Stimulated activated CD4-positive, alpha-beta T cell treated with anti-CD3 and anti-CD28 coated beads, Interleukin-4, amount 100 ng/mL, for 1 hour (primary cell): ENCODE measurements at regions not wholly inside any gene's neighbourhood (a gene's known extent, or its start where the extent isn't known, plus 50 kb on each side); places are given as distances from the start of the nearest gene placed in this dataset.
"Not testable (repeated sequence)": the region's sequence is repeated elsewhere in the genome, so short reads cannot be mapped to it uniquely, and the experiment has no call there.

Experiments
- DNase-seq: peaks from one replicate; pipeline ENCODE4 v3.0.0-alpha.2; 2020

- no peak for DNase-seq
These were observed 545.1 kb upstream of the NR5A2 start for GRCh38 chr1:199482426-199482825.

DNA sequence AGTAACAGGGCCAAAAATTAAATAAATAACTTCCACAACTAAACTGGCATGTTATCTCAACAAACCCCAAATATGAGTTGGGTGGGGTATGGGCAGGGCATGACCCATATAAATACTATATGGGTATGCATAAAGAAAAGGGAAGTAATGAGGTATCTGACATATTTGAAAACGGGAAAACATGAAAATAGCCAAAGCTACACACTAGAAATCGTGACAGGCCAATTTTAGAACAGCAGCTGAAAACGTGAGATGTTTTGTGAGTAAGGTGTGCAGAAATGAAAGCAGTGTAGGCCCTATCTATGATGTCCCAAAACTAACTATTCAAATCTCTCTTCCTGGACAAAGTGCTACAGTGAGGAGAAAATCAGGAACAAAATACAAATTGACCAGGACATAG, 537.9 kb upstream of the NR5A2 start:
- DNase-seq: no peak

DNA sequence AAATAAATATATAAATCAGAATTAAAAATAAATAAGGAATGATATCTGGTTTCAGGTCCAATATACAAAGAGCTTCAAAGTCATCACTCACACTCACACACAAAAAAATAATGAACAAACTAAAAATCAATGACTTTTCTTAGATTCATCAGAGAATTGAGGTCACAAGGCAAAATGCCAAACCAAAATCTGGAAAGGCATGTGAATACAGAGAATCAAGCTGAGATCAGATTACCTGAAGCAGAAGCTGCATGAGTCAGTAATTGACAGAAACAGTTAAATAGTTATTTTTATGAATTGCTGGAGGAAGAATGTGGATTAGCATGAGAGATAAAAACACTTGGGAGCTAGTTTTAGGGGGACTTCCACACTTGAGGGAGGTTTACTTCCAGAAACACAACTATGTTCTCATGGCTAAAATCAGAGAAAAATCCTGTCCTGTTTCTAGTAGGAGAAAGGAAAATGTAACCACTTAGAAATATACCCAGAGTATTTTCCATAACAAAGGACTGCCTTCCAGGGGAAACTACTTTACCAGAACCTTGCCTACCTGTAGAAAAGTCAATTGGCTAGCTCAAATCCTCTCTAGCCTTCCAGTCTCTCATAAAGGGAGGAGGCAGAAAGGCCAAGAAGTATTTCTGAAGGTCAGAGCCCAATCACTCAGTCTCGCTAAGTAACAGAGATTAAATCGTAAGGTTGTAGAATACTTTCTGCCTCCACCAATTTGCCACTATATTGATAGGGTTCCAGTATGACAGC, 536.6 kb upstream of the NR5A2 start:
- DNase-seq: no peak

- no peak for DNase-seq
These were observed 532.1 kb upstream of the NR5A2 start for GRCh38 chr1:199495432-199495831.

DNA sequence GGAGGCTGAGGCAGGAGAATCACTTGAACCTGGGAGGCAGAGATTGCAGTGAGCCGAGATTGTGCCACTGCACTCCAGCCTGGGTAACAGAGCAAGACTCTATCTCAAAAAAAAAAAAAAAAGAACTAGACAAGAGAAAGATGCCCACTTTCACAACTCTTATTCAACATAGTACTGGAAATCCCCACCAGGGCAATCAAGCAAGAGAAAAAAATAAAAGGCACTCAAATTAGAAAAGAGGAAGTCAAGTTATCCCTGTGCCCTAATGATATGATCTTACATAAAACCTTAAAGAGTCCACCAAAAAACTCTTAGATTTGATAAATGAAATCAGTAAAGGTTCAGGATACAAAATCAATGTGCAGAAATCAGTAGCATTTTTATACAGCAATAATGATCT, 528.7 kb upstream of the NR5A2 start:
- not testable (repeated sequence) for DNase-seq

DNA sequence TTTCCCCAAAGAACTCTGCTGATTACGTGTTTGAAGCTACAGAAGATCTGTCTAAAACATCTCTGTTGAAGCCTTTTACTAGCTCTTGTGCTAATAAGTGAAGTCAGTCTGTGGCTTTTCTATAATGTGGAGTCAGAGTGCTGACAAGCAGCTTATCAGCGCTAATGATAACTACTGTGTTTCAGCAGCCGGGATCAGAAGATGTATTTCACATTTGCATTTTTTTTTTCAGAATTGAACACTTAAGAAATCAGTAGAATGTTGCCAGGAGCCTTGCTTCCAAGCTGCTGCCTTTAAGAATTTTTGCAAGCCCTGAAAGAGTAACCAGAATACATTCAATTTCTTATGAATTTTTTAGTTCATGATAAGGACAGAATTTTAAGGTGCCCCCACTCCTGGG, 519.4 kb upstream of the NR5A2 start:
- DNase-seq: no peak

DNA sequence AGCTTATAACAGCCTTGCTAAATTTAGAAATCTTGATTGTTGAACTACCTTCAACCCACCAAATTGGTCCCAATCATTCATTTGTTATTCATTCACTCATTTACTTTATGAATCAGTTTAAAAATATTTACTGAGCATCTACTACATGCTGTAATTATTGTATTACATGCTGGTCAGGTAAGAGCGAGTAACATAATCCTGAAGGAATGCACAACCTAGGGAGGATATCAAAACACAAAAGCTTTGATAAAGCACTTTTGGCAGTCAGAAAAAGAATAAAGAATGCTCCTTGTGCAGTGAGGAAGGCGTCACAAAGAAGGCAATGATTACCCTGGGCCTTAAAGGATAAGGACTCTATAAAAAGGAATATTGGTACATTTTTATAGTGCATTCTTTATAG, 518.9 kb upstream of the NR5A2 start:
- DNase-seq: no peak

GRCh38 chr1:199509456-199509855, 518.1 kb upstream of the NR5A2 start:
- DNase-seq: no peak

- no peak for DNase-seq
These were observed 517.2 kb upstream of the NR5A2 start for GRCh38 chr1:199510314-199510713.

GRCh38 chr1:199512037-199512710, 515.3 kb upstream of the NR5A2 start:
- no peak for DNase-seq

DNA sequence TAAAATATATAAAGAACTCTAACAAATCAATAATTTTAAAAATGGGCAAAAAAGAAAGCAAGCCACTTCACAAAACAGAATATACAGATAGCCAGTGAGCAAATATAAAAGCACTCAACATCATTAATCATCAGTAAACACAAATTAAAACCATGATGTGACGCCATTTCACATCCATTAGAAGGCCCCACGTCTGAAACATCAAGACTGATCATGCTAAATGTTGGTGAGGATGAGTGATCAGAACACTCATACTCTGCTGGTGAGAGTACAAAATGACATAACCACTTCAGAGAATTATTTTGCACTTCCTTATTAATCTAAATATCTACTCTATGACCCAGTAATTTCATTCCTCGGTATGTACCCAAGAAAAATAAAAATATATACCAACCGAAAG, 512.2 kb upstream of the NR5A2 start:
- DNase-seq: no peak

- no peak for DNase-seq
These were observed 505.2 kb upstream of the NR5A2 start for GRCh38 chr1:199522338-199522737.

GRCh38 chr1:199522936-199523335, 504.6 kb upstream of the NR5A2 start:
- DNase-seq: no peak

DNA sequence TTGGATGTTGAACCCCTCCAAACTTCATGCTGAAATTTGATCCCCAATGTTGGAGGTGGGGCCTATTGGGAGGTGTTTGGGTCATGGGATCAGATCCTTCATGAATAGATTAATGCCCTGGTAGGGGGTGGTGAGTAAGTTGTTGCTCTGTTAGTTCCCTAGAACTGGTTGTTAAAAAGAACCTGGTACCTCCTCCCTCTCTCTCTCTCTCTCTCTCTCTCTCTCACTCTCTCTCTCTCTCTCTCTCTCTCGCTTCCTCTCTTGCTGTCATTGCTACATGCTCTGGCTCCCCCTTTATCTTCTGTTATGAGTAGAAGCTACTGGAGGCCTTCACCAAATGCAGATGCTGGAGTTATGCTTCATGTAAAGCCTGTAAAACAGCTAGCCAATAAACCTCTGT, 498.2 kb upstream of the NR5A2 start:
- no peak for DNase-seq

DNA sequence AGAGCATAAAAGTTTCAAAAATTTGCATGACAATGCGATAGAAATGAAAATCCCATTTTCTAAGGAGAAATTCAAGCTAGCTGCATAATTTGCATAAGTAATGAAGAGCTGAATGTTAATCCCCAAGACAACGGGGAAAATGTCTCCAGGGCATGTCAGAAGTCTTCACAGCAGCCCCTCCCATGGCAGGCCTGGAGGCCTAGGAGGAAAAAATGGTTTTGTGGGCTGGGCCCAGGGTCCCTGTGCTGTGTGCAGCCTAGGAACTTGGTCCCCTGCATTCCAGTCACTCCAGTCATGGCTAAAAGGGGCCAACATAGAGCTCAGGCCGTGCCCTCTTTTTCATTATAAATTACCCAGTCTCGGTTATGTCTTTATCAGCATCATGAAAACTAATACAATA, 494.1 kb upstream of the NR5A2 start:
- DNase-seq: not testable (repeated sequence)

GRCh38 chr1:199545780-199546179, 481.7 kb upstream of the NR5A2 start:
- no peak for DNase-seq

GRCh38 chr1:199546323-199546722, 481.2 kb upstream of the NR5A2 start:
- no peak for DNase-seq

DNA sequence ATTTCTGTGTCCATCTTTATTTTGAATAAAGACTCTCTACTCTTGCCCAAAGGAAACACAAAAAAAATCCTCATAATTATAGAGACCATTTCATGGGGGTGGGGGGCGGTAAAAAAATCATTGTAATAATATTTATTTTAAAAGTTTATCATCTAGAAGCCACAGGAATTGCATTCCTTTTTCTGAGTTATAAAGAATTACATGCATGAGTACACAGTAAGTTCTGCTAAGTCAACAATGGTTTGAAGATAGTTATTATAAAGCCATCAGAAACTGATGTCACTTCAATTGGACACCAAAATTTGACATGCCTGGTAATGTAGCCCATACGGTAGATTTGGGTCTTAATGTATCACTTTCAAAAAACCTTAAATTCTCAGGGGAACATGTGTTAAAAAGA, 478.1 kb upstream of the NR5A2 start:
- no peak for DNase-seq

DNA sequence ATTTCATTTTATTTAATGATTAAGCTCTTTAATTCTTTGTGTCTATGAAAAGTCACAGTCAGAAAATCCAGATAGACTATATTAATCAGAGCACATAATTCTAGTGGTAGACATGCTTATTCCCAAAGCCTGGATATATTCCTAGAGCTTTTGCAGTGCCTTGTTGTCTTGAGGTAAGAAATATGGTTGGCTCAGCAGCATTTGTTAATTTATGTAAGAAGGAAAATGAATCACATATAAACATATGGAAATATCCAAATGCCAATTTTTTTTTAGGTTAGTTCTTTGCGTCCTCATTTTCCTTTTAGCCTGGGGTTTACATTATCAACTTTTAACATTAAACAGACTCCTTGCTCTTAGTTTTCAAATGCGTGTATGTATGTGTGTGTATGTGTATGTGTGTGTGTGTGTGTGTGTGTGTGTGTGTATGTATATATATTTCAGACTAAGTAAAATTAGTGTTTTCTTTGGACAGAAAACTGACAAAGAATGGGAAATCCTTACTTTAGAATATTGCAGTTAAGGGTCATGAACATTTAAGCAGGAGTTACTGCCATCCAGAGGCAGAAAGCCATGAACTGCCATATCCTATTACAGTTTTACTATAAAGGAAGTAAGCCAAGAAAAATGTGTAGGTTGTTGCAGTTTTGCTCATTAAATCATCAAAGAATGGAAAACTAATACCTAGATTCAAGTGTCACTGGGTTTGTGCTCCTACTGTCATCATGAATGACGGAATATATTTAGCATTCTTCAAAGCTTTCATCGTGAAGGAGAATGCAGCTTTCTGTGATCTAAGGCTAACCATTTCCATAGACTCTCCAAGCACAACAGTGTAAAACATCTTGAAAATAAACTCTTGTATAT, 477.1 kb upstream of the NR5A2 start:
- no peak for DNase-seq

GRCh38 chr1:199551967-199552565, 475.4 kb upstream of the NR5A2 start:
- no peak for DNase-seq

DNA sequence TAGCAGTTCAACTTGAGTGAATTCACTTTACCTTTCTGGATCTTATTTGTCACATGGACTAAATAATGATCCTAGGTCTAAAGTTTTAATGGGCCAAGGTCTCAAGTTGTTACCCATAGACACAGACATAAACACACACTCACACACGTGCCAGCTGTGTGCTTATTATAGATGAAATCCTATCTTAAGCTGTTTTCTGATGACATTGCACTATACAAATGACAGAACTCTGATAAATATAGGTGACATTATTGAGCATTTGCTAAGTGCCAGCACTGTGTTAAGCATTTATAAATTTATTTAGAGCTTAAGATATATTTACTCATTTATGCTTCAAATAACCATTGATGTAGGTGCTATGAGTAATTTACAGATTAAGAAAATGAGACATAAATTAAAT, 474.4 kb upstream of the NR5A2 start:
- no peak for DNase-seq

DNA sequence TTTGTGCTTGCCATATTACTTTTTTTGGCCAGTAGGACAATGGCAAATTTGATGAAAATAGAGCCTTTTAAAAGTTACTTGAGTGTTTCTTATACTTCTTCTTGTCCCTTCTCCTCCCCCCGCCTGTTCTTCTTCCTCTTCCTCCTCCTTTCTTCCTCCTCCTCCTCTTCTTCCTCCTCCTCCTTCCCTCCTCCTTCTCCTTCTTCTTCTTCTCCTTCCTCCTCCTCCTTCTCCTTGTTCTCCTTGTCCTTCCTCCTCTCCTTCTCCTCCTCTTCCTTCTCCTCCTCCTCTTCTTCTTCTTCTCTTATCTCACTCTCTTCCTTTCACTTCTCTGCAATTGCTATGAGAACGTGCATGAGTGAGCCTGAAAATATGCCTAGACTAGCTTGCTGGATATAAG, 466.2 kb upstream of the NR5A2 start:
- no peak for DNase-seq

DNA sequence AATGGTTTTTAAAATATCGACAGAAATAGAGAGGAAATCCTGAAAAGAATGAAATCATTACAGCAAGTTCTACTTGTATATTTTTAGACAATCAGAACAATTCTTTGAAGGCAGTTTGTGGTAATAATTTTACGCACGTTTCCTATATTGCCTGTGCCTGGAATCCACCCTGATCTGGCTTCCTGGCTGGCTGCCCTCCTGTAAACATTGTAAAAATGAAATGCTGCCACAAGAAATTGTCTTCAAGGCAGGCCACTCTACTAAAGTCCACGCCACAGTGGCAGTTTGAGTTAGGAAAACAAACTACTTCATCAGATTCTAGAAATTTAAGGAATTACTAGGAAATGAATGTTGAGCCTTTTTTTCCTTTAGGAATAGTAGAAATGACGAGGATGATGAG, 454.5 kb upstream of the NR5A2 start:
- no peak for DNase-seq
